Gastrocnemius medialis (tissue), 4 donors: ENCODE measurements at regions not wholly inside any gene's neighbourhood (a gene's known extent, or its start where the extent isn't known, plus 50 kb on each side); places are given as distances from the start of the nearest gene placed in this dataset.

ENCODE experiments used
- POLR2A ChIP-seq, 2 donors: fragments of 450-650 bp; IDR thresholded peaks; one replicate each; pipeline ENCODE4 v1.6.1; 2017; ENCODE audit warnings: antibody characterized with exemption in 2 of 2, mild to moderate bottlenecking in 2 of 2, moderate library complexity in 2 of 2
- TF ChIP-seq, protein P1 (sequence below), 5 experiments: fragments of 450-650 bp in 3 of 5; fragments of 200-600 bp in 2 of 5; sonication (generic) in 2 of 5; IDR thresholded peaks in 4 of 5; conservative IDR thresholded peaks in 1 of 5; 1 replicate in 4 of 5; 2 replicates in 1 of 5; pipeline ENCODE4 v1.5.1; 2016 to 2019; ENCODE audit warnings: antibody characterized with exemption in 5 of 5, mild to moderate bottlenecking in 3 of 5, moderate library complexity in 3 of 5

GRCh38 chr14:105767315-105767714, 240.9 kb downstream of the TMEM121 start:
- TF ChIP-seq, protein P1, sequence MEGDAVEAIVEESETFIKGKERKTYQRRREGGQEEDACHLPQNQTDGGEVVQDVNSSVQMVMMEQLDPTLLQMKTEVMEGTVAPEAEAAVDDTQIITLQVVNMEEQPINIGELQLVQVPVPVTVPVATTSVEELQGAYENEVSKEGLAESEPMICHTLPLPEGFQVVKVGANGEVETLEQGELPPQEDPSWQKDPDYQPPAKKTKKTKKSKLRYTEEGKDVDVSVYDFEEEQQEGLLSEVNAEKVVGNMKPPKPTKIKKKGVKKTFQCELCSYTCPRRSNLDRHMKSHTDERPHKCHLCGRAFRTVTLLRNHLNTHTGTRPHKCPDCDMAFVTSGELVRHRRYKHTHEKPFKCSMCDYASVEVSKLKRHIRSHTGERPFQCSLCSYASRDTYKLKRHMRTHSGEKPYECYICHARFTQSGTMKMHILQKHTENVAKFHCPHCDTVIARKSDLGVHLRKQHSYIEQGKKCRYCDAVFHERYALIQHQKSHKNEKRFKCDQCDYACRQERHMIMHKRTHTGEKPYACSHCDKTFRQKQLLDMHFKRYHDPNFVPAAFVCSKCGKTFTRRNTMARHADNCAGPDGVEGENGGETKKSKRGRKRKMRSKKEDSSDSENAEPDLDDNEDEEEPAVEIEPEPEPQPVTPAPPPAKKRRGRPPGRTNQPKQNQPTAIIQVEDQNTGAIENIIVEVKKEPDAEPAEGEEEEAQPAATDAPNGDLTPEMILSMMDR (IDR thresholded peaks at IDR 0.05 in 4 of 5, conservative IDR thresholded peaks at IDR 0.05 in 1 of 5): no peak
- TF ChIP-seq POLR2A (IDR thresholded peaks at IDR 0.05): no peak
